GM19395 (cell line): ENCODE measurements at regions not wholly inside any gene's neighbourhood (a gene's known extent, or its start where the extent isn't known, plus 50 kb on each side); places are given as distances from the start of the nearest gene placed in this dataset.
"Not testable (repeated sequence)": the region's sequence is repeated elsewhere in the genome, so short reads cannot be mapped to it uniquely, and the experiment has no call there.

Experiments
- ATAC-seq: cut with Tn5 transposase; IDR thresholded peaks from one replicate; pipeline ENCODE4 v1.9.1; 2021; ENCODE audit warnings: mild to moderate bottlenecking, moderate library complexity; ENCODE audit not compliant: unreplicated experiment

GRCh38 chr2:194491409-194492115, 1165.5 kb upstream of the SLC39A10 start:
- ATAC-seq, result no peak

- ATAC-seq, result no peak
These were observed 1170.7 kb upstream of the SLC39A10 start for GRCh38 chr2:194486326-194486725.

- ATAC-seq, result no peak
These were observed 1174.0 kb upstream of the SLC39A10 start for GRCh38 chr2:194483041-194483440.

GRCh38 chr2:194465641-194466040, 1191.4 kb upstream of the SLC39A10 start:
- no peak for ATAC-seq

GRCh38 chr2:194464964-194465638, 1191.9 kb upstream of the SLC39A10 start:
- no peak for ATAC-seq

GRCh38 chr2:194462883-194463282, 1194.1 kb upstream of the SLC39A10 start:
- ATAC-seq, result not testable (repeated sequence)

- ATAC-seq, result no peak
These were observed 1201.7 kb upstream of the SLC39A10 start for GRCh38 chr2:194455358-194455757.

- no peak for ATAC-seq
These were observed 1204.5 kb upstream of the SLC39A10 start for GRCh38 chr2:194452504-194452903.

- no peak for ATAC-seq
These were observed 1211.8 kb upstream of the SLC39A10 start for GRCh38 chr2:194445226-194445625.

- ATAC-seq, result no peak
These were observed 1213.1 kb upstream of the SLC39A10 start for GRCh38 chr2:194443926-194444325.

- ATAC-seq, result no peak
These were observed 1232.3 kb upstream of the SLC39A10 start for GRCh38 chr2:194424683-194425209.

- ATAC-seq, result no peak
These were observed 1245.8 kb upstream of the SLC39A10 start for GRCh38 chr2:194411221-194411620.

GRCh38 chr2:194395818-194396217, 1261.2 kb upstream of the SLC39A10 start:
- ATAC-seq, result no peak

GRCh38 chr2:194385376-194385775, 1271.7 kb upstream of the SLC39A10 start:
- ATAC-seq, result no peak

GRCh38 chr2:194383401-194383800, 1273.6 kb upstream of the SLC39A10 start:
- no peak for ATAC-seq

- ATAC-seq, result no peak
These were observed 1274.8 kb upstream of the SLC39A10 start for GRCh38 chr2:194382221-194382620.

- peak; percentile 81 for ATAC-seq
These were observed 1277.0 kb upstream of the SLC39A10 start for GRCh38 chr2:194380011-194380410.

- ATAC-seq, result not testable (repeated sequence)
These were observed 1289.6 kb upstream of the SLC39A10 start for GRCh38 chr2:194367390-194367789.

- ATAC-seq, result no peak
These were observed 1293.1 kb upstream of the SLC39A10 start for GRCh38 chr2:194363878-194364277.

GRCh38 chr2:194363295-194363694, 1293.7 kb upstream of the SLC39A10 start:
- no peak for ATAC-seq

- no peak for ATAC-seq
These were observed 1304.5 kb upstream of the SLC39A10 start for GRCh38 chr2:194352505-194352904.

GRCh38 chr2:194346193-194346592, 1310.8 kb upstream of the SLC39A10 start:
- no peak for ATAC-seq
